Activated CD4-positive, alpha-beta T cell treated with anti-CD3 and anti-CD28 coated beads for 48 hours (primary cell): ENCODE measurements at regions not wholly inside any gene's neighbourhood (a gene's known extent, or its start where the extent isn't known, plus 50 kb on each side); places are given as distances from the start of the nearest gene placed in this dataset.

Experiments used
- DNase-seq: peaks from one replicate; pipeline ENCODE4 v3.0.0-alpha.2; 2020

GRCh38 chr11:108994887-108995286 lies 330.0 kb downstream of the DDX10 start:
- no peak for DNase-seq

GRCh38 chr11:108997826-108998225 lies 333.0 kb downstream of the DDX10 start:
- DNase-seq, result no peak

GRCh38 chr11:109000531-109000930 lies 335.7 kb downstream of the DDX10 start:
- DNase-seq, result no peak

- DNase-seq, result no peak
These were observed 336.7 kb downstream of the DDX10 start for GRCh38 chr11:109001585-109001984.

- no peak for DNase-seq
These were observed 348.1 kb downstream of the DDX10 start for GRCh38 chr11:109012991-109013390.

- DNase-seq, result no peak
These were observed 350.4 kb downstream of the DDX10 start for GRCh38 chr11:109015283-109015682.

- DNase-seq, result no peak
These were observed 351.9 kb downstream of the DDX10 start for GRCh38 chr11:109016724-109017123.

GRCh38 chr11:109017489-109017888 lies 352.6 kb downstream of the DDX10 start:
- no peak for DNase-seq

GRCh38 chr11:109018639-109019038 lies 353.8 kb downstream of the DDX10 start:
- DNase-seq, result no peak

- DNase-seq, result no peak
These were observed 354.6 kb downstream of the DDX10 start for GRCh38 chr11:109019342-109019936.

- no peak for DNase-seq
These were observed 358.2 kb downstream of the DDX10 start for GRCh38 chr11:109023036-109023435.

GRCh38 chr11:109026891-109027489 lies 362.1 kb downstream of the DDX10 start:
- no peak for DNase-seq

- no peak for DNase-seq
These were observed 363.0 kb downstream of the DDX10 start for GRCh38 chr11:109027851-109028250.

GRCh38 chr11:109029927-109030326 lies 365.1 kb downstream of the DDX10 start:
- DNase-seq, result no peak

GRCh38 chr11:109033627-109034338 lies 368.9 kb downstream of the DDX10 start:
- DNase-seq, result no peak

GRCh38 chr11:109034339-109034696 lies 369.4 kb downstream of the DDX10 start:
- no peak for DNase-seq

GRCh38 chr11:109035284-109035683 lies 370.4 kb downstream of the DDX10 start:
- DNase-seq, result no peak

GRCh38 chr11:109036011-109036410 lies 371.1 kb downstream of the DDX10 start:
- DNase-seq, result no peak

- DNase-seq, result no peak
These were observed 373.2 kb downstream of the DDX10 start for GRCh38 chr11:109037856-109038780.

GRCh38 chr11:109039611-109040010 lies 374.7 kb downstream of the DDX10 start:
- no peak for DNase-seq

- no peak for DNase-seq
These were observed 375.4 kb downstream of the DDX10 start for GRCh38 chr11:109040303-109040702.

GRCh38 chr11:109041876-109042275 lies 377.0 kb downstream of the DDX10 start:
- DNase-seq, result no peak

GRCh38 chr11:109043315-109043714 lies 378.4 kb downstream of the DDX10 start:
- no peak for DNase-seq
